ENCODE measurements at regions not wholly inside any gene's neighbourhood (a gene's known extent, or its start where the extent isn't known, plus 50 kb on each side); places are given as distances from the start of the nearest gene placed in this dataset.

- Histone ChIP-seq H3K4me3 (ENCODE audit: insufficient read depth, low read depth, low read length) (no peak overlapping the region), H2AK5ac (ENCODE audit: low read depth, low read length) (no peak overlapping the region), H3K56ac (ENCODE audit: extremely low read depth, insufficient read depth, low read length) (no peak overlapping the region), H3K18ac (ENCODE audit: low read depth, low read length) (peak overlapping the region; percentile 75; the same call in 1 of the 2 replicates), H2AK9ac (replicated peaks; ENCODE audit: low read depth, low read length, poor library complexity) (no peak overlapping the region), H4K8ac (ENCODE audit: low read depth in 2 of 2, low read length in 2 of 2) (0 out of 4 replicates have a peak overlapping the region, but pooled peaks of 1 of the 2 experiments have one; percentile 4), H4K20me1 (ENCODE audit: insufficient read depth, low read length) (no peaks in the 10 kb centered on the region), H2BK5ac (ENCODE audit: low read depth, low read length, poor library complexity, severe bottlenecking) (peak overlapping the region; percentile 37), H2AFZ (replicated peaks; ENCODE audit: low read length, poor library complexity) (no peak overlapping the region), H3K23ac (ENCODE audit: low read depth, low read length) (no peak overlapping the region), H3K14ac (replicated peaks; ENCODE audit: low read depth, low read length) (no peak overlapping the region), H3K4ac (ENCODE audit: low read depth, low read length) (no peak overlapping the region), H3K27me3 (ENCODE audit: control insufficient read depth, insufficient read depth, low read length) (no peaks in the 10 kb centered on the region), H3K36me3 (ENCODE audit: control insufficient read depth, insufficient read depth, low read length) (no peaks in the 10 kb centered on the region), H3K79me1 (ENCODE audit: low read depth in 1 of 2, low read length in 2 of 2) (no peaks in the 10 kb centered on the region), H2BK20ac (ENCODE audit: low read depth, low read length) (no peak overlapping the region), H3K9ac (ENCODE audit: low read depth, low read length) (no peak overlapping the region), H2BK120ac (ENCODE audit: low read depth, low read length) (no peak overlapping the region), H4K5ac (ENCODE audit: low read depth, low read length) (peak overlapping the region; percentile 55; the same call in 1 of the 2 replicates), H3K4me2 (ENCODE audit: low read depth, low read length) (no peak overlapping the region), H4K91ac (ENCODE audit: insufficient read depth, low read depth, low read length) (no peak overlapping the region), H3K27ac (ENCODE audit: insufficient read depth, low read length) (no peak overlapping the region), H3K9me3 (ENCODE audit: control insufficient read depth, insufficient read depth, low read length) (no peaks in the 10 kb centered on the region), H3K9me1 (ENCODE audit: insufficient read depth, low read length) (no peaks in the 10 kb centered on the region), H2BK15ac (ENCODE audit: low read depth, low read length) (no peak overlapping the region), H3K4me1 (ENCODE audit: control insufficient read depth, insufficient read depth, low read length) (no peaks in the 10 kb centered on the region; the same call in 1 of the 2 replicates)
- POLR2A ChIA-PET (ENCODE audit: unreplicated experiment) = no interaction called here
- no CpG with 5 or more reads among the region's 1 CpG for whole genome bisulfite sequencing, 2 experiments (ENCODE audit: extremely low coverage in 2 of 2, insufficient read length in 1 of 2)
- BruUV-seq (replicated peaks) = no TSS peak
- TF ChIP-seq FOS (IDR thresholded peaks at IDR 0.05; ENCODE audit: low read depth, low read length) = no peak
- TF ChIP-seq MAZ (IDR thresholded peaks at IDR 0.05; ENCODE audit: borderline replicate concordance, low read depth, low read length) = no peak
- no peak for TF ChIP-seq RAD21 (IDR thresholded peaks at IDR 0.05; ENCODE audit: low read length)
- no peak for TF ChIP-seq USF2 (IDR thresholded peaks at IDR 0.05; ENCODE audit: low read depth, low read length)
- no peak for TF ChIP-seq POLR2A (IDR thresholded peaks at IDR 0.05; ENCODE audit: low read depth, low read length)
- TF ChIP-seq BHLHE40 (IDR thresholded peaks at IDR 0.05; ENCODE audit: low read depth, low read length) = no peak
- no peak for TF ChIP-seq MXI1 (IDR thresholded peaks at IDR 0.05; ENCODE audit: borderline replicate concordance, low read depth, low read length)
- TF ChIP-seq ELK1 (IDR thresholded peaks at IDR 0.05; ENCODE audit: borderline replicate concordance, low read depth, low read length) = no peak
- TF ChIP-seq RFX5 (IDR thresholded peaks at IDR 0.05; ENCODE audit: low read depth, low read length) = no peak
- no peak for TF ChIP-seq CHD1 (IDR thresholded peaks at IDR 0.05; ENCODE audit: low read depth, low read length)
- ATAC-seq (ENCODE audit: low read depth) (peak; percentile 42), DNase-seq (peak; percentile 25)
- dilution Hi-C loops (cut with HindIII; ENCODE audit: low sequenced_read_pairs, unreplicated experiment) (no loop called here), intact Hi-C loops (cut with micrococcal nuclease) (no loop called here), in situ Hi-C loops (cut with MboI; ENCODE audit: low sequenced_read_pairs) (no loop called here)
- CTCF ChIA-PET = interaction anchor here (0.5 to 0.6 kb wide), 2 partner anchors 37 to 1626 kb away, joined by 3 read pairs; no protein-coding TSS in a partner anchor
Measured at GRCh38 chr13:83232626-83233025, 649.6 kb downstream of the SLITRK1 start.

Data from IMR-90 (cell line).